Loucy (cell line): ENCODE measurements at regions not wholly inside any gene's neighbourhood (a gene's known extent, or its start where the extent isn't known, plus 50 kb on each side); places are given as distances from the start of the nearest gene placed in this dataset.
"Not testable (repeated sequence)": the region's sequence is repeated elsewhere in the genome, so short reads cannot be mapped to it uniquely, and the experiment has no call there.

Source experiments
- H2AFZ ChIP-seq: fragments of 200-600 bp; sonication (generic); 2 replicates; pipeline ENCODE4 v1.6.0; 2016; ENCODE audit warnings: antibody characterized with exemption, mild to moderate bottlenecking, low read length, moderate library complexity
- H3F3A ChIP-seq: fragments of 200-600 bp; 2 replicates; pipeline ENCODE4 v1.6.0; 2016; ENCODE audit warnings: antibody characterized with exemption, low read depth, mild to moderate bottlenecking
- H3K27me3 ChIP-seq: fragments of 200-600 bp; sonication (generic); 2 replicates; pipeline ENCODE4 v1.6.1; 2014; ENCODE audit warnings: low read length, mild to moderate bottlenecking; ENCODE audit not compliant: insufficient read depth, poor library complexity, severe bottlenecking
- H3K36me3 ChIP-seq: fragments of 200-600 bp; sonication (generic); 2 replicates; pipeline ENCODE4 v1.6.1; 2016; ENCODE audit warnings: low read length; ENCODE audit not compliant: insufficient read depth
- H3K4me1 ChIP-seq: fragments of 200-600 bp; sonication (generic); 2 replicates; pipeline ENCODE4 v1.5.1; 2014; ENCODE audit warnings: low read length, mild to moderate bottlenecking; ENCODE audit not compliant: insufficient read depth, poor library complexity, severe bottlenecking
- H3K4me2 ChIP-seq: fragments of 200-600 bp; sonication (generic); 2 replicates; pipeline ENCODE4 v1.6.0; 2014; ENCODE audit warnings: antibody characterized with exemption, low read length, low read depth, mild to moderate bottlenecking; ENCODE audit not compliant: poor library complexity, severe bottlenecking
- H3K4me3 ChIP-seq: fragments of 200-600 bp; sonication (generic); 2 replicates; pipeline ENCODE4 v1.5.1; 2014; ENCODE audit warnings: low read length, mild to moderate bottlenecking, mixed read lengths; ENCODE audit not compliant: poor library complexity, severe bottlenecking
- H3K79me2 ChIP-seq: fragments of 200-600 bp; sonication (generic); 2 replicates; pipeline ENCODE4 v1.6.1; 2014; ENCODE audit warnings: low read length; ENCODE audit not compliant: insufficient read depth
- H3K9ac ChIP-seq: fragments of 200-600 bp; sonication (generic); 2 replicates; pipeline ENCODE4 v1.6.0; 2014; ENCODE audit warnings: mild to moderate bottlenecking, low read depth, low read length, moderate library complexity; ENCODE audit not compliant: poor library complexity, severe bottlenecking
- H3K9me2 ChIP-seq: fragments of 200-600 bp; sonication (generic); replicated peaks from 2 replicates; pipeline ENCODE4 v1.6.1; 2016; ENCODE audit warnings: low read depth, low read length, mixed read lengths
- H3K9me3 ChIP-seq: fragments of 200-600 bp; sonication (generic); 2 replicates; pipeline ENCODE4 v1.6.1; 2014; ENCODE audit warnings: mild to moderate bottlenecking, antibody characterized with exemption, low read length, low read depth; ENCODE audit not compliant: insufficient read depth
- H4K20me1 ChIP-seq: fragments of 200-600 bp; sonication (generic); 2 replicates; pipeline ENCODE4 v1.6.0; 2014; ENCODE audit warnings: antibody characterized with exemption, low read length, mild to moderate bottlenecking; ENCODE audit not compliant: insufficient read depth, poor library complexity, severe bottlenecking
- CTCF ChIP-seq: fragments of 200-600 bp; sonication (generic); conservative IDR thresholded peaks from 2 replicates; pipeline ENCODE4 v1.5.1; 2014; ENCODE audit warnings: mild to moderate bottlenecking, antibody characterized with exemption, low read length
- EZH2phosphoT487 ChIP-seq: fragments of 200-600 bp; IDR thresholded peaks from 2 replicates; pipeline ENCODE4 v1.6.1; 2018; ENCODE audit warnings: antibody characterized with exemption, mild to moderate bottlenecking, moderate library complexity, borderline replicate concordance

- H4K20me1 ChIP-seq, result no peaks in the 10 kb centered on the region
- no peaks in the 10 kb centered on the region for H3K9me3 ChIP-seq
- H3K9ac ChIP-seq, result no peak overlapping the region
- H3K4me2 ChIP-seq, result no peak overlapping the region
- no peaks in the 10 kb centered on the region for H3K36me3 ChIP-seq
- H3K9me2 ChIP-seq, result no peaks in the 10 kb centered on the region
- H3K4me3 ChIP-seq, result no peak overlapping the region
- H3K4me1 ChIP-seq, result no peaks in the 10 kb centered on the region
- H3K27me3 ChIP-seq, result no peaks in the 10 kb centered on the region
- H2AFZ ChIP-seq, result no peak overlapping the region
- H3K79me2 ChIP-seq, result no peaks in the 10 kb centered on the region
- H3F3A ChIP-seq, result no peaks in the 10 kb centered on the region
- TF ChIP-seq EZH2phosphoT487, result no peak
- TF ChIP-seq CTCF, result no peak
These were observed 432.3 kb downstream of the XYLT1 start for GRCh38 chr16:17038415-17038814.

GRCh38 chr16:17049109-17049508, 421.7 kb downstream of the XYLT1 start:
- H3K4me2 ChIP-seq, H3K4me1 ChIP-seq, H4K20me1 ChIP-seq, H3K9me3 ChIP-seq, H3K9me2 ChIP-seq, H2AFZ ChIP-seq, H3K9ac ChIP-seq, H3F3A ChIP-seq, H3K36me3 ChIP-seq, H3K27me3 ChIP-seq, H3K4me3 ChIP-seq, H3K79me2 ChIP-seq: not testable (repeated sequence)

- Histone ChIP-seq H4K20me1 (no peaks in the 10 kb centered on the region), H3K9me3 (0 out of 2 replicates have a peak, but pooled peaks cover 3% of the 10 kb centered on the region), H3K9me2 (no peaks in the 10 kb centered on the region), H3K9ac (no peak overlapping the region), H3F3A (no peaks in the 10 kb centered on the region), H3K4me2 (no peak overlapping the region), H3K4me1 (no peaks in the 10 kb centered on the region), H2AFZ (no peak overlapping the region), H3K27me3 (no peaks in the 10 kb centered on the region), H3K4me3 (no peak overlapping the region), H3K36me3 (no peaks in the 10 kb centered on the region), H3K79me2 (no peaks in the 10 kb centered on the region)
- TF ChIP-seq CTCF, result no peak
- TF ChIP-seq EZH2phosphoT487, result no peak
These were observed 420.3 kb downstream of the XYLT1 start for GRCh38 chr16:17050468-17050867.
